SIG-M5 (cell line): ENCODE measurements at regions not wholly inside any gene's neighbourhood (a gene's known extent, or its start where the extent isn't known, plus 50 kb on each side); places are given as distances from the start of the nearest gene placed in this dataset.

ENCODE experiments used
- DNase-seq: peaks from one replicate; lab custom pipeline; 2025; lab: John Stamatoyannopoulos, UW

DNA sequence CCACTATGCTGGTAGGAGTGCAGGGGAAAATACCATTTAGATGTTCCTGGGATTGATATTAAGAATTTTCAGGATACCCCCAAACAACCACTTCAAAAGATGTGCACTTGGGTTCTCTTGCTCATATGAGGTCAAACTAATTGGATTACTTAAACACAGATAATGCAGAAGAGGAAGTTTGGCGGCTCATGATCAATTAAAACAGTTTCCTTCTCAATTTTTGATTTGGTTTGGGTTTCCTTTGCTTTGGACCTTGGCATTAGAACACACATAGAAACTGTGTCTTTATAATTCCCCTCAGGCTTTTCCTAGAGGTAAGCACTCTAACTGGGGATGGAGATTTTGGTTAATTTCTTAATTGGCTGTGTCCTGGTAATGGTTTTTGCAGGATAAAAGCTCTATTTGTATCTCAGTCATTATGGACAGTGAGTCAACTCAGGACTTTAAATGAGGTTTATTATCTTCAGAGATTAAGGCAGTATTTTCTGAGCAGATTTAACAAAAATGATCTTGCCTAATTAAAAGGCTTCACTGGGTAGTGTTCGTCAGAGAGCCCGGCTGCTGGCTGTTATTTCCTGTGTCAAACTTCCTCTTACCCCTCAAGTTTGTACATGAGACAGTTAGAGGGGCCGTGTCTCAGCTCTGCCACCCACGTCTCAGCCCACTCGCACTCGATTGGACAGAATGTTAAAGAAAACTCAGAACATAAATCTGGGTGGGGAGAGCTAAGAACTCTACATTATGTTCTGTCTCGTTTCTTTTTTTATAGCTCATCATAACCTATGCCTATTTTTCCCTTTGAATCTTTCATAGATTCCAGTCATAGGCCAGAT, 50.3 kb upstream of the PREP start:
- no peak for DNase-seq
